T-cell (primary cell): ENCODE measurements at regions not wholly inside any gene's neighbourhood (a gene's known extent, or its start where the extent isn't known, plus 50 kb on each side); places are given as distances from the start of the nearest gene placed in this dataset.
"Not testable (repeated sequence)": the region's sequence is repeated elsewhere in the genome, so short reads cannot be mapped to it uniquely, and the experiment has no call there.

Experiments
- ATAC-seq, 4 experiments: fragments of 200-7000 bp in 3 of 4; fragments of 150-1000 bp in 1 of 4; cut with Tn5 transposase; replicated peaks in 1 of 4; 1 replicate in 3 of 4; 2 replicates in 1 of 4; pipeline ENCODE4 v1.10.0; 2021; ENCODE audit warnings: moderate library complexity in 3 of 4, mild to moderate bottlenecking in 2 of 4, moderate number of reproducible peaks in 1 of 4
- CTCF ChIA-PET, 2 donors: fragments of 300-600 bp; sonication (Branson Sonifier 250); formaldehyde crosslinking; loops; one replicate each; lab custom pipeline; 2022; ENCODE audit warnings: antibody characterized with exemption in 2 of 2; lab: Charles Lee
- POLR2A ChIA-PET, 2 donors: fragments of 300-600 bp; sonication (Branson Sonifier 250); formaldehyde crosslinking; loops; one replicate each; lab custom pipeline; 2022; ENCODE audit warnings: antibody characterized with exemption in 2 of 2; lab: Charles Lee
- DNase-seq, 35 experiments: peaks; one replicate each; pipeline versions ENCODE4 v3.0.0 to v3.0.0-alpha.2; 2013 to 2023
- H3K27ac ChIP-seq: one replicate; pipeline ENCODE4 v1.5.1; 2013; ENCODE audit warnings: low read length
- H3K27me3 ChIP-seq, 2 experiments: replicated peaks in 1 of 2; 1 replicate in 1 of 2; 2 replicates in 1 of 2; pipeline versions ENCODE4 v1.6.1 to v1.7.0; 2013; ENCODE audit warnings: low read length in 1 of 2, mixed read lengths in 1 of 2; ENCODE audit not compliant: control insufficient read depth in 2 of 2, insufficient read depth in 2 of 2; ENCODE audit errors: extremely low read depth in 1 of 2
- H3K36me3 ChIP-seq, 2 donors: 1 replicate in 1 of 2; 2 replicates in 1 of 2; pipeline versions ENCODE4 v1.6.1 to v1.7.0; 2013; ENCODE audit warnings: low read length in 1 of 2; ENCODE audit not compliant: control insufficient read depth in 2 of 2, insufficient read depth in 1 of 2; ENCODE audit errors: extremely low read depth in 1 of 2
- H3K4me1 ChIP-seq, 2 experiments: 1 replicate in 1 of 2; 2 replicates in 1 of 2; pipeline versions ENCODE4 v1.6.1 to v1.7.0; 2013; ENCODE audit warnings: low read length in 2 of 2, mixed read lengths in 1 of 2; ENCODE audit not compliant: insufficient read depth in 2 of 2, control insufficient read depth in 1 of 2; ENCODE audit errors: extremely low read depth in 1 of 2
- H3K4me3 ChIP-seq, 2 donors: 1 replicate in 1 of 2; 2 replicates in 1 of 2; pipeline versions ENCODE4 v1.5.1 to v1.7.0; 2013; ENCODE audit warnings: mild to moderate bottlenecking in 2 of 2, low read length in 1 of 2, moderate library complexity in 1 of 2; ENCODE audit not compliant: control insufficient read depth in 1 of 2; ENCODE audit errors: extremely low read depth in 1 of 2
- H3K9me3 ChIP-seq: 2 replicates; pipeline ENCODE4 v1.7.0; 2013
- H3K27ac Mint-ChIP-seq, 2 donors: one replicate each; pipeline ENCODE4 v1.8.0; 2020 to 2021; ENCODE audit warnings: mild to moderate bottlenecking in 2 of 2, mixed read lengths in 2 of 2
- H3K27me3 Mint-ChIP-seq, 2 donors: one replicate each; pipeline ENCODE4 v1.8.0; 2021 to 2022; ENCODE audit warnings: mixed read lengths in 2 of 2
- H3K36me3 Mint-ChIP-seq: one replicate; pipeline ENCODE4 v1.8.0; 2021; ENCODE audit warnings: mixed read lengths
- H3K4me1 Mint-ChIP-seq, 3 donors: one replicate each; pipeline ENCODE4 v1.8.0; 2020 to 2022; ENCODE audit warnings: mixed read lengths in 3 of 3, mild to moderate bottlenecking in 1 of 3
- H3K4me3 Mint-ChIP-seq, 3 donors: one replicate each; pipeline ENCODE4 v1.8.0; 2020 to 2022; ENCODE audit warnings: mild to moderate bottlenecking in 3 of 3, mixed read lengths in 3 of 3, moderate library complexity in 3 of 3
- H3K9me3 Mint-ChIP-seq, 3 donors: one replicate each; pipeline ENCODE4 v1.8.0; 2020 to 2022; ENCODE audit warnings: mixed read lengths in 3 of 3
- WGBS: methylation state at CpG from one replicate; pipeline ENCODE4 v1.1.5; 2013; ENCODE audit warnings: missing lambda C conversion rate; ENCODE audit not compliant: insufficient coverage; 5-methylcytosine and 5-hydroxymethylcytosine counted together

DNA sequence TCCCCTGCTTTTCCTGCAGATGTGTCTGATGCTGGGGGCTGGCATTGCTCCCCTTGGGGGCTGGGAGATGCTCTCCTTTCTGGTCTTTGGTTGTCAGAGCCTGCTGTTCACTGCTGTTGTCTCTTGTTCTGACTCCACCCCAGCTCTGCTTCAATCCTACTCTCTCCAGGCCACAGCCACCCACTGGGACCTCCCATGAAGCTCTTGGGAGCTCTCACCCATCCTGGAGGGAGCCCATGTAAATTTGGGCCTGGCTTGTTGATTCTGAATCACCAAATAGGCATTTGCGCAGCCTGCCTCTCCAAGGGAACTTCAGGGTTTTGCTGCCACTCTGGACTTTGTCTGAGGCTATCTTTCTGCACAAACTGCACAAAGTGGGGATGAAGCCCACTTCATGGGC is 232.9 kb upstream of the PLGLB1 start:
- H3K4me1 ChIP-seq, H3K4me3 Mint-ChIP-seq, ATAC-seq, H3K27me3 ChIP-seq, H3K36me3 Mint-ChIP-seq, H3K9me3 Mint-ChIP-seq, POLR2A ChIA-PET, H3K27ac ChIP-seq, H3K4me1 Mint-ChIP-seq, CTCF ChIA-PET, H3K36me3 ChIP-seq, H3K9me3 ChIP-seq, H3K27me3 Mint-ChIP-seq, DNase-seq, H3K27ac Mint-ChIP-seq, H3K4me3 ChIP-seq: not testable (repeated sequence)
- WGBS, result no CpG with 5 or more reads among the region's 1 CpG

DNA sequence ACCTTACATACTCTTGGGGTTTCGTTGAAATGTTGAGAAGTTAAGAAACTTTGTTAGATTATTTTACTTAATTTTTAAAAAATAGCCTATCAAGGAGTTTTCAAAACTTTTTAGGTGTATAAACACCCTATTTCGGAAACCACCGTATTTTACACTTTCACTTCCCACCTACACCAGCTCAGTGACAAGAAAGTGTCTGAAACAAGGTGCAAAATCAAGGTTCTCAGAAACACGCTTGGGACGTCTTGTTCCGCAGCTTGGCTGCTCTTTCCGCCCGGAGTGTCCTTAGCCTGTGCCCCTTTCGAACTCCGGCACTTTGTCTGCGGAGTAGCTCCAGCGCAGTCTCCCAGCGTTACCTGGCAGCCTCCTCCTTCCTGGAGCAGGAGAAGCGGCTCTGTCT is 233.8 kb upstream of the PLGLB1 start:
- H3K36me3 Mint-ChIP-seq, H3K4me3 ChIP-seq, H3K9me3 Mint-ChIP-seq, H3K4me1 ChIP-seq, H3K27ac ChIP-seq, H3K9me3 ChIP-seq, CTCF ChIA-PET, H3K27me3 Mint-ChIP-seq, H3K4me1 Mint-ChIP-seq, POLR2A ChIA-PET, DNase-seq, H3K36me3 ChIP-seq, H3K27me3 ChIP-seq, ATAC-seq, H3K27ac Mint-ChIP-seq: not testable (repeated sequence)
- peak overlapping the region in 1 of 3 donors; percentile 45 for H3K4me3 Mint-ChIP-seq
- WGBS, result no CpG with 5 or more reads among the region's 14 CpGs

DNA sequence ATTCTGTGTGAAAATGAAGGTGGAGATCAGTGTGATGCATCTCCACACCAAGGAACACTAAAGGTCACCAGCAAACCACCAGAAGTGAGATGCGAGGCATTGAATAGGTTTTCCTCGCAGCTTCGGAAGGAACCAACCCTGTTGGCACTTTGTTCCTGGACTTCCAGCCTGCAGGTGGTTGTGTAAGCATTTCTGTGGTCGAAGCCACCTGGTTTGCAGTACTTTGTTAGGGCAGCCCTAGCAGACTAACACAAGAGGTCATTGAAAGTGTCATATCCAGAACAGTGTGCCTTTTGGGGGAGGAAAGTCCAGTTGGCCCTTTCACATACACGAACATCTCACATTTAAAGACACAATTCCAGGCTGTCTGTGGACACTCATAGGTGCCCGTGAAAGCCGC is 237.2 kb upstream of the PLGLB1 start:
- H3K4me3 Mint-ChIP-seq, H3K9me3 Mint-ChIP-seq, H3K4me1 ChIP-seq, H3K36me3 Mint-ChIP-seq, DNase-seq, H3K27ac ChIP-seq, H3K9me3 ChIP-seq, H3K27ac Mint-ChIP-seq, H3K36me3 ChIP-seq, H3K27me3 Mint-ChIP-seq, POLR2A ChIA-PET, H3K27me3 ChIP-seq, CTCF ChIA-PET, H3K4me3 ChIP-seq, H3K4me1 Mint-ChIP-seq, ATAC-seq: not testable (repeated sequence)
- no CpG with 5 or more reads among the region's 7 CpGs for WGBS

DNA sequence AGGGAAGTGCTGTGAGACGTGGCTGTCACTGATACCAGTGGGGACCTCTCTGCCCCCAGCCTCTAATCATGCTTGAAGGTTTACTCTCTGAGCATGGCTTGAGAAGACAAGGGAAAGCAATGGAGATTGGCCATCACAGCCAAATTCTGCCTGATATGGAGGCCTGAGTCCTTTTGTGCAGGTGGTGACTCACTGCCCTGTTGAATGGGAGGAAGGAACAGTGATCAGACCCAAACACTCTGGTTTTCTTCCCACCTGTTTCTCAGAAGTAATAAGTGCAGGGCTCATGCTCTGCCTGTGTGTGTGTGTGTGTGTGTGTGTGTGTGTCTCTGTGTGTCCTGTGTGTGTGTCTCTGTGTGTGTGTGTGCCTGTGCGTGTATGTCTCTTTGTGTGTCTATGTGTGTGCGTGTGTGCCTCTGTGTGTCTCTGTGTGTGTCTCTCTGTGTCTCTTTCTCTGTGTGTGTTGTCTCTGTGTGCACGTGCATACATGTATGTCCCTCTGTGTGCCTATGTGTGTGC is 240.6 kb upstream of the PLGLB1 start:
- ATAC-seq, H3K27ac Mint-ChIP-seq, H3K4me1 Mint-ChIP-seq, H3K36me3 ChIP-seq, H3K4me1 ChIP-seq, DNase-seq, H3K9me3 ChIP-seq, H3K27ac ChIP-seq, H3K27me3 Mint-ChIP-seq, H3K36me3 Mint-ChIP-seq, H3K4me3 Mint-ChIP-seq, H3K27me3 ChIP-seq, CTCF ChIA-PET, H3K9me3 Mint-ChIP-seq, H3K4me3 ChIP-seq, POLR2A ChIA-PET: not testable (repeated sequence)
- no CpG with 5 or more reads among the region's 4 CpGs for WGBS

DNA sequence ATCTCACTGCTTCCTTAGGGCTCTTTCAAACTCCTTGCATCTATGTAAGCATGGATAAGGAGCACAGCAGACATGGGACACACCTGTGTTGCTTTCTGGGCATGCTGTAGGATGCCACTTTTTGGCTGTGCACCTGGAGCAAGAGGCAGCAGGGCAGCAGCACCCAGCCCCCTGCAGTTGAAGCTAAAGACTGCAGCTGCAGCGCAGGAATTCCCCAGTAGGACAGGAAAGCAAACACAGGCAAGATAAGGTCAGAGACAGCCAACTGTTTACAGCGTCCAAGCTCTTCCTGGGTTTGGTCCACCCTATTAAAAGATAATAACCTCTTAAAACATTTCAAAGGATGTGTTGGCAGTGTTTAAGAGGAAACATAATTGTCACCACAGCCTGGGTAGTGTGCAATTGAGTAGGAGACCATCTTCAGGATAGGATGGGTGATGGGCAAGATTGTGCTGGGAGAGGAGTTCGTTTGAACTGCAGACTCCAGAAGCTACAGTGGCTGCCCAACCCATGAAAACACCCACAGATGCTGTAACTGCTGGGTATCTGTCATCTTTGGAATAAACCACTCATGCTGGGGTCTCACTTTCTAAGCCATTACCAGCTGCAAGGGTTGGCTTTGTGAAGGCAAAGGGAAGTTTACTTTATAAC is 242.3 kb upstream of the PLGLB1 start:
- H3K36me3 Mint-ChIP-seq, H3K27me3 ChIP-seq, H3K27ac Mint-ChIP-seq, POLR2A ChIA-PET, H3K4me3 Mint-ChIP-seq, H3K4me1 Mint-ChIP-seq, H3K9me3 Mint-ChIP-seq, H3K9me3 ChIP-seq, ATAC-seq, H3K4me3 ChIP-seq, H3K36me3 ChIP-seq, H3K27me3 Mint-ChIP-seq, H3K4me1 ChIP-seq, CTCF ChIA-PET, H3K27ac ChIP-seq, DNase-seq: not testable (repeated sequence)
- no CpG with 5 or more reads among the region's 3 CpGs for WGBS

DNA sequence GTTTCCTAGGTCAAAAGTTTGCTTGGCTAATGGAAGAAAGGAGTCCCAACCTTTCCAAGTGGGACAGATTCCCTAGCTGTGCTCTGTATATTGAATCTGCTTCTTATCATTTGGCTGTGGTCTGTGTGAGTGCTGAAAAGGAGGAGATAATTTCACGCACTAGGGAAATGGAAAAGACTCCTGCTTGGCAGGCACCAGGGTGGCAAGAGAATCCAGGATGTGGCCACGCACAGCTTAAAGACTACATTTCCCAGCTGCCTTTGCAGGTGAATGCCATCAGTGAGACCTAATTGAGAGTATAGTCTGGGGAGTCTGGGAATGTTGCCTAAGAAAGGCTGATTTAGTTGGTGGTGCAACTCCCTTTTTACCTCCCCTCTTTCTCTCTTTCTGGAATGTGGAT is 253.5 kb upstream of the PLGLB1 start:
- H3K27me3 Mint-ChIP-seq, H3K4me3 ChIP-seq, H3K9me3 ChIP-seq, H3K4me3 Mint-ChIP-seq, H3K27ac ChIP-seq, H3K36me3 Mint-ChIP-seq, H3K4me1 ChIP-seq, H3K36me3 ChIP-seq, H3K9me3 Mint-ChIP-seq, DNase-seq, POLR2A ChIA-PET, CTCF ChIA-PET, H3K27me3 ChIP-seq, H3K27ac Mint-ChIP-seq, H3K4me1 Mint-ChIP-seq, ATAC-seq: not testable (repeated sequence)
- WGBS, result no CpG with 5 or more reads among the region's 2 CpGs
